ENCODE measurements at regions not wholly inside any gene's neighbourhood (a gene's known extent, or its start where the extent isn't known, plus 50 kb on each side); places are given as distances from the start of the nearest gene placed in this dataset.

- Histone ChIP-seq H3K36me3 (ENCODE audit: low read depth, missing control alignments) (no peaks in the 10 kb centered on the region), H3K4me1 (no peaks in the 10 kb centered on the region), H3K27me3 (no peaks in the 10 kb centered on the region), H3K27ac (no peak overlapping the region), H3K9me3 (no peaks in the 10 kb centered on the region), H3K4me3 (no peak overlapping the region)
- 65 to 70% methylated on average over 4 of the region's 4 CpGs for WGBS, 2 donors
- DNase-seq = no peak
- intact Hi-C loops (cut with DNase I; ENCODE audit: low total_unique reads) = no loop called here
- TF ChIP-seq CTCF (IDR thresholded peaks at IDR 0.05) (no peak), POLR2A (IDR thresholded peaks at IDR 0.05) (no peak)
These were observed 774.0 kb upstream of the NOVA1 start for GRCh38 chr14:27371868-27372267.

GRCh38 chr14:27372771-27373170 lies 774.9 kb upstream of the NOVA1 start:
- no peak overlapping the region for H3K4me3 ChIP-seq
- intact Hi-C loops (cut with DNase I; ENCODE audit: low total_unique reads) = no loop called here
- DNase-seq = no peak
- TF ChIP-seq CTCF (IDR thresholded peaks at IDR 0.05) (no peak), POLR2A (IDR thresholded peaks at IDR 0.05) (no peak)
- H3K27me3 ChIP-seq = no peaks in the 10 kb centered on the region
- no peaks in the 10 kb centered on the region for H3K4me1 ChIP-seq
- no peak overlapping the region for H3K27ac ChIP-seq
- H3K9me3 ChIP-seq = no peaks in the 10 kb centered on the region
- H3K36me3 ChIP-seq (ENCODE audit: low read depth, missing control alignments) = no peaks in the 10 kb centered on the region

GRCh38 chr14:27384124-27384523 lies 786.3 kb upstream of the NOVA1 start:
- Histone ChIP-seq H3K4me3 (no peak overlapping the region), H3K27ac (no peak overlapping the region), H3K27me3 (no peaks in the 10 kb centered on the region), H3K4me1 (no peaks in the 10 kb centered on the region), H3K36me3 (ENCODE audit: low read depth, missing control alignments) (no peaks in the 10 kb centered on the region), H3K9me3 (no peaks in the 10 kb centered on the region)
- intact Hi-C loops (cut with DNase I; ENCODE audit: low total_unique reads) = no loop called here
- no peak for DNase-seq
- 70 to 71% methylated on average over 9 of the region's 9 CpGs for WGBS, 2 donors
- TF ChIP-seq POLR2A (IDR thresholded peaks at IDR 0.05) (no peak), CTCF (IDR thresholded peaks at IDR 0.05) (no peak)

- no peak for DNase-seq
- Histone ChIP-seq H3K27me3 (no peaks in the 10 kb centered on the region), H3K36me3 (ENCODE audit: low read depth, missing control alignments) (no peaks in the 10 kb centered on the region), H3K9me3 (no peaks in the 10 kb centered on the region), H3K4me1 (no peaks in the 10 kb centered on the region), H3K27ac (no peak overlapping the region), H3K4me3 (no peak overlapping the region)
- WGBS, 2 donors = 77 to 80% methylated on average over 3 of the region's 3 CpGs
- TF ChIP-seq CTCF (IDR thresholded peaks at IDR 0.05) = no peak
- TF ChIP-seq POLR2A (IDR thresholded peaks at IDR 0.05) = no peak
- intact Hi-C loops (cut with DNase I; ENCODE audit: low total_unique reads) = no loop called here
These were observed 788.6 kb upstream of the NOVA1 start for GRCh38 chr14:27386391-27386790.

- Histone ChIP-seq H3K4me3 (no peak overlapping the region), H3K9me3 (no peaks in the 10 kb centered on the region), H3K27me3 (no peaks in the 10 kb centered on the region), H3K27ac (no peak overlapping the region), H3K4me1 (peaks cover 5% of the 10 kb centered on the region), H3K36me3 (ENCODE audit: low read depth, missing control alignments) (no peaks in the 10 kb centered on the region)
- TF ChIP-seq POLR2A (IDR thresholded peaks at IDR 0.05) (no peak), CTCF (IDR thresholded peaks at IDR 0.05) (no peak)
- 39 to 42% methylated on average over 1 of the region's 1 CpG for WGBS, 2 donors
- no peak for DNase-seq
- intact Hi-C loops (cut with DNase I; ENCODE audit: low total_unique reads) = no loop called here
These were observed 789.6 kb upstream of the NOVA1 start for GRCh38 chr14:27387463-27387862.
